Gastroesophageal sphincter (tissue), 4 donors: ENCODE measurements at regions not wholly inside any gene's neighbourhood (a gene's known extent, or its start where the extent isn't known, plus 50 kb on each side); places are given as distances from the start of the nearest gene placed in this dataset.

Source experiments
- ATAC-seq: fragments of 150-250 bp; one replicate; pipeline ENCODE4 v1.9.1; 2016; ENCODE audit warnings: mild to moderate bottlenecking, moderate library complexity
- H3K27ac ChIP-seq, 4 donors: fragments of 200-600 bp; sonication (generic) in 3 of 4; 1 replicate in 3 of 4; 2 replicates in 1 of 4; pipeline ENCODE4 v1.5.1; 2016 to 2019
- H3K27me3 ChIP-seq: fragments of 200-600 bp; sonication (generic); one replicate; pipeline ENCODE4 v1.5.1; 2019
- H3K36me3 ChIP-seq, 2 donors: fragments of 200-600 bp; sonication (generic); one replicate each; pipeline ENCODE4 v1.5.1; 2019; ENCODE audit warnings: control low read depth in 1 of 2
- H3K4me1 ChIP-seq, 3 donors: fragments of 200-600 bp; sonication (generic); 1 replicate in 2 of 3; 2 replicates in 1 of 3; pipeline ENCODE4 v1.5.1; 2016 to 2019; ENCODE audit warnings: control low read depth in 2 of 3
- H3K4me3 ChIP-seq, 2 donors: fragments of 200-600 bp; sonication (generic); one replicate each; pipeline ENCODE4 v1.5.1; 2019; ENCODE audit warnings: mild to moderate bottlenecking in 1 of 2, moderate library complexity in 1 of 2
- H3K9me3 ChIP-seq, 3 donors: fragments of 200-600 bp; sonication (generic); one replicate each; pipeline ENCODE4 v1.5.1; 2017 to 2019; ENCODE audit warnings: control low read depth in 2 of 3
- CTCF ChIP-seq, 4 experiments: fragments of 200-600 bp in 2 of 4; fragments of 450-650 bp in 2 of 4; sonication (generic) in 1 of 4; IDR thresholded peaks; one replicate each; pipeline ENCODE4 v1.5.1; 2017 to 2019; ENCODE audit warnings: antibody characterized with exemption in 4 of 4, mild to moderate bottlenecking in 2 of 4, moderate library complexity in 2 of 4
- EP300 ChIP-seq: sonication (generic); formaldehyde crosslinking; IDR thresholded peaks from one replicate; pipeline ENCODE4 v1.6.1; 2017; ENCODE audit warnings: antibody characterized with exemption, mild to moderate bottlenecking
- POLR2A ChIP-seq, 2 donors: fragments of 450-650 bp; IDR thresholded peaks; one replicate each; pipeline ENCODE4 v1.6.1; 2017; ENCODE audit warnings: antibody characterized with exemption in 2 of 2, mild to moderate bottlenecking in 2 of 2, moderate library complexity in 1 of 2
- POLR2AphosphoS5 ChIP-seq: sonication (generic); formaldehyde crosslinking; IDR thresholded peaks from one replicate; pipeline ENCODE4 v1.6.1; 2017; ENCODE audit warnings: antibody characterized with exemption
- whole genome bisulfite sequencing, 2 donors: methylation state at CpG; one replicate each; pipeline ENCODE4 v1.1.5; 2018; ENCODE audit warnings: low coverage in 1 of 2; 5-methylcytosine and 5-hydroxymethylcytosine counted together

- Histone ChIP-seq H3K4me3 (no peak overlapping the region), H3K9me3 (no peaks in the 10 kb centered on the region), H3K36me3 (no peaks in the 10 kb centered on the region), H3K27me3 (no peaks in the 10 kb centered on the region), H3K27ac (peak overlapping the region in 1 of 4 donors; percentile 23), H3K4me1 (peaks cover 0 to 8% (median 0%) of the 10 kb centered on the region in 3 donors)
- no peak for ATAC-seq
- WGBS, 2 donors: 78% methylated on average over 5 of the region's 17 CpGs; no CpG with 5 or more reads in 1 of the 2 donors
- TF ChIP-seq EP300 (no peak), CTCF (IDR thresholded peaks at IDR 0.05) (no peak), POLR2AphosphoS5 (no peak), POLR2A (IDR thresholded peaks at IDR 0.05) (no peak)
Measured at GRCh38 chr16:86382067-86382773, 128.1 kb upstream of the FOXF1 start.

GRCh38 chr16:86382774-86383407 is 127.4 kb upstream of the FOXF1 start:
- Histone ChIP-seq H3K36me3 (no peaks in the 10 kb centered on the region), H3K4me3 (no peak overlapping the region), H3K4me1 (peaks cover 0 to 8% (median 0%) of the 10 kb centered on the region in 3 donors), H3K9me3 (no peaks in the 10 kb centered on the region), H3K27me3 (no peaks in the 10 kb centered on the region), H3K27ac (peak overlapping the region in 2 of 4 donors; percentile 10 to 23)
- no peak for ATAC-seq
- WGBS, 2 donors: 83 to 84% methylated on average over 3 to 14 of the region's 15 CpGs
- TF ChIP-seq CTCF (IDR thresholded peaks at IDR 0.05) (no peak), EP300 (no peak), POLR2AphosphoS5 (no peak), POLR2A (IDR thresholded peaks at IDR 0.05) (no peak)

- peak; percentile 82 for ATAC-seq
- peaks cover 0 to 8% (median 0%) of the 10 kb centered on the region in 3 donors for H3K4me1 ChIP-seq
- no peak overlapping the region for H3K4me3 ChIP-seq
- no peaks in the 10 kb centered on the region for H3K36me3 ChIP-seq
- no peaks in the 10 kb centered on the region for H3K27me3 ChIP-seq
- H3K9me3 ChIP-seq: no peaks in the 10 kb centered on the region
- TF ChIP-seq EP300 (no peak), CTCF (IDR thresholded peaks at IDR 0.05) (no peak), POLR2A (IDR thresholded peaks at IDR 0.05) (no peak), POLR2AphosphoS5 (no peak)
- H3K27ac ChIP-seq: peak overlapping the region in 3 of 4 donors; percentile 45 to 66 (median 55)
- 32 to 43% methylated on average over 2 to 5 of the region's 7 CpGs for WGBS, 2 donors
Measured at GRCh38 chr16:86383488-86384262, 126.7 kb upstream of the FOXF1 start.

GRCh38 chr16:86384263-86384649 is 126.1 kb upstream of the FOXF1 start:
- 70 to 73% methylated on average over 4 to 7 of the region's 9 CpGs for WGBS, 2 donors
- no peaks in the 10 kb centered on the region for H3K27me3 ChIP-seq
- peaks cover 0 to 8% (median 0%) of the 10 kb centered on the region in 3 donors for H3K4me1 ChIP-seq
- no peaks in the 10 kb centered on the region for H3K9me3 ChIP-seq
- peak overlapping the region in 3 of 4 donors; percentile 45 to 57 (median 53) for H3K27ac ChIP-seq
- H3K4me3 ChIP-seq: no peak overlapping the region
- no peak for TF ChIP-seq POLR2AphosphoS5
- no peak for TF ChIP-seq EP300
- no peak for TF ChIP-seq CTCF (IDR thresholded peaks at IDR 0.05)
- no peak for TF ChIP-seq POLR2A (IDR thresholded peaks at IDR 0.05)
- peak; percentile 21 for ATAC-seq
- no peaks in the 10 kb centered on the region for H3K36me3 ChIP-seq
